ENCODE measurements at regions not wholly inside any gene's neighbourhood (a gene's known extent, or its start where the extent isn't known, plus 50 kb on each side); places are given as distances from the start of the nearest gene placed in this dataset.

- no peak overlapping the region for H3K27ac ChIP-seq (ENCODE audit: low read depth, low read length)
- H3K36me3 ChIP-seq (ENCODE audit: control insufficient read depth in 2 of 3, insufficient read depth in 3 of 3, low read length in 3 of 3) = no peaks in the 10 kb centered on the region
- H3K9me3 ChIP-seq (ENCODE audit: control insufficient read depth in 2 of 3, low read length in 3 of 3) = peaks cover 0 to 8% (median 0%) of the 10 kb centered on the region in 3 experiments
- Mint-ChIP-seq H3K4me1 (no peaks in the 10 kb centered on the region), H3K4me3 (no peak overlapping the region), H3K36me3 (peaks cover 0 to 6% (median 0%) of the 10 kb centered on the region in 5 donors), H3K27me3 (peaks cover 0 to 27% (median 21%) of the 10 kb centered on the region in 5 donors), H3K27ac (no peak overlapping the region), H3K9me3 (peaks cover 4 to 29% (median 8%) of the 10 kb centered on the region in 11 donors)
- H3K4me3 ChIP-seq (ENCODE audit: low read length) = no peak overlapping the region
- H3K27me3 ChIP-seq (ENCODE audit: control insufficient read depth in 2 of 2, insufficient read depth in 2 of 2, low read length in 2 of 2) = peaks cover 0 to 4% of the 10 kb centered on the region in 2 donors
- ChIA-PET POLR2A (no interaction called here), CTCF (no interaction called here)
- no peaks in the 10 kb centered on the region for H3K4me1 ChIP-seq (ENCODE audit: control insufficient read depth in 2 of 2, insufficient read depth in 2 of 2, low read length in 2 of 2)
- intact Hi-C loops (cut with micrococcal nuclease) = no loop called here
- ATAC-seq (no peak), DNase-seq (no peak)
These were observed 78.0 kb upstream of the OXGR1 start for GRCh38 chr13:97072297-97072696.

GRCh38 chr13:97074618-97075017 is 80.3 kb upstream of the OXGR1 start:
- intact Hi-C loops (cut with micrococcal nuclease) = no loop called here
- Mint-ChIP-seq H3K36me3 (peaks cover 0 to 6% (median 0%) of the 10 kb centered on the region in 5 donors), H3K27ac (no peak overlapping the region), H3K9me3 (peaks cover 4 to 29% (median 8%) of the 10 kb centered on the region in 11 donors), H3K27me3 (peaks cover 0 to 22% (median 16%) of the 10 kb centered on the region in 5 donors), H3K4me3 (no peak overlapping the region), H3K4me1 (no peaks in the 10 kb centered on the region)
- H3K9me3 ChIP-seq (ENCODE audit: control insufficient read depth in 2 of 3, low read length in 3 of 3) = peaks cover 0 to 8% (median 0%) of the 10 kb centered on the region in 3 experiments
- DNase-seq = no peak
- ChIA-PET POLR2A (no interaction called here), CTCF (no interaction called here)
- H3K27ac ChIP-seq (ENCODE audit: low read depth, low read length) = no peak overlapping the region
- H3K27me3 ChIP-seq (ENCODE audit: control insufficient read depth in 2 of 2, insufficient read depth in 2 of 2, low read length in 2 of 2) = peaks cover 0 to 4% of the 10 kb centered on the region in 2 donors
- H3K36me3 ChIP-seq (ENCODE audit: control insufficient read depth in 2 of 3, insufficient read depth in 3 of 3, low read length in 3 of 3) = no peaks in the 10 kb centered on the region
- no peak for ATAC-seq
- H3K4me1 ChIP-seq (ENCODE audit: control insufficient read depth in 2 of 2, insufficient read depth in 2 of 2, low read length in 2 of 2) = no peaks in the 10 kb centered on the region
- no peak overlapping the region for H3K4me3 ChIP-seq (ENCODE audit: low read length)

- H3K4me1 ChIP-seq (ENCODE audit: control insufficient read depth in 2 of 2, insufficient read depth in 2 of 2, low read length in 2 of 2) = no peaks in the 10 kb centered on the region
- peaks cover 0 to 8% (median 0%) of the 10 kb centered on the region in 3 experiments for H3K9me3 ChIP-seq (ENCODE audit: control insufficient read depth in 2 of 3, low read length in 3 of 3)
- CTCF ChIA-PET = no interaction called here
- Mint-ChIP-seq H3K27ac (no peak overlapping the region), H3K4me3 (no peak overlapping the region), H3K27me3 (peaks cover 0 to 22% (median 12%) of the 10 kb centered on the region in 5 donors), H3K4me1 (peaks cover 0 to 2% (median 0%) of the 10 kb centered on the region in 7 donors), H3K9me3 (peaks cover 4 to 29% (median 8%) of the 10 kb centered on the region in 11 donors), H3K36me3 (peaks cover 0 to 4% (median 0%) of the 10 kb centered on the region in 5 donors)
- no peak overlapping the region for H3K27ac ChIP-seq (ENCODE audit: low read depth, low read length)
- POLR2A ChIA-PET = no interaction called here
- intact Hi-C loops (cut with micrococcal nuclease) = no loop called here
- H3K27me3 ChIP-seq (ENCODE audit: control insufficient read depth in 2 of 2, insufficient read depth in 2 of 2, low read length in 2 of 2) = peaks cover 0 to 4% of the 10 kb centered on the region in 2 donors
- no peaks in the 10 kb centered on the region for H3K36me3 ChIP-seq (ENCODE audit: control insufficient read depth in 2 of 3, insufficient read depth in 3 of 3, low read length in 3 of 3)
- no peak for DNase-seq
- peak; percentile 34 for ATAC-seq
- H3K4me3 ChIP-seq (ENCODE audit: low read length) = no peak overlapping the region
These were observed 82.6 kb upstream of the OXGR1 start for GRCh38 chr13:97076898-97077297.

DNA sequence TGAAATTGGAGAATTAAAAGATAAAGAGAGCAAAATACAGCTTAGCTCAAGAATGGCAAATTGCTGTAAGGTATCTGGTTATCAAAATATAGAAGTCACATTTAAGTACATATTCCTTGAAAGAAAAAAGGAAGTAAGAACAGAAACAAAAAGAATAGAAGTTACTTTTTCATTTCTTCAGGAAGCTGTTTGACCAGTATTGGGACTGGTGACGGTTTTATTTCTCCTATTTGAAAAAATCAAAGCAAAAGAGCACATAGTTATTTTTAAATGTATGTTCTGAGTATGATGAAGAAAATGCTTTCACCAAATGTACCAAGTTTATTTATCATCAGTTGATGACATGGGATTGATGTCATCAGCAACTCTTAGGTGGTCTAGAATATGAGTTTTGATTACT is 83.1 kb upstream of the OXGR1 start:
- no peak for DNase-seq
- no peaks in the 10 kb centered on the region for H3K36me3 ChIP-seq (ENCODE audit: control insufficient read depth in 2 of 3, insufficient read depth in 3 of 3, low read length in 3 of 3)
- Mint-ChIP-seq H3K36me3 (peaks cover 0 to 4% (median 0%) of the 10 kb centered on the region in 5 donors), H3K4me1 (peaks cover 0 to 2% (median 0%) of the 10 kb centered on the region in 7 donors), H3K9me3 (peaks cover 4 to 29% (median 8%) of the 10 kb centered on the region in 11 donors), H3K27ac (no peak overlapping the region), H3K4me3 (no peak overlapping the region), H3K27me3 (peaks cover 0 to 22% (median 12%) of the 10 kb centered on the region in 5 donors)
- H3K9me3 ChIP-seq (ENCODE audit: control insufficient read depth in 2 of 3, low read length in 3 of 3) = peaks cover 0 to 8% (median 0%) of the 10 kb centered on the region in 3 experiments
- H3K4me1 ChIP-seq (ENCODE audit: control insufficient read depth in 2 of 2, insufficient read depth in 2 of 2, low read length in 2 of 2) = no peaks in the 10 kb centered on the region
- no peak overlapping the region for H3K4me3 ChIP-seq (ENCODE audit: low read length)
- intact Hi-C loops (cut with micrococcal nuclease) = no loop called here
- POLR2A ChIA-PET = no interaction called here
- no peak overlapping the region for H3K27ac ChIP-seq (ENCODE audit: low read depth, low read length)
- CTCF ChIA-PET = no interaction called here
- ATAC-seq = no peak
- peaks cover 0 to 4% of the 10 kb centered on the region in 2 donors for H3K27me3 ChIP-seq (ENCODE audit: control insufficient read depth in 2 of 2, insufficient read depth in 2 of 2, low read length in 2 of 2)

DNA sequence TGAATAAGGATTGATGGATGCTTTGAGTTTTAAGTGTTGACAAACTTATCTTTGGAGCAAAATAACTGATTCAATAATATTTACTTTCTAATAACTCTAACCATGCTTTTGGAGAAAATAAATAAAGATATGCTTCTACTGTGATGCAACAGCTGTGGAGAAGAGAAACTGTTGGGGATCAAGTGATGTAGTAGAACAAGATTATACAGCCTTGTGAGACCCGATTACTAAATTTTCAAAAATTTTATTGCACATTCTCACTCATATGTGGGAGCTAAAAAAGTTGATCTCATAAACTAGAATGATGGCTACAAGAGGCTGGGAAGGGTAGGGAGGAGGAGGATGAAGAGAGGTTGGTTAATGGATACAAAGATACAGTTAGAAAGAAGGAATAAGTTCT is 85.5 kb upstream of the OXGR1 start:
- ATAC-seq (no peak), DNase-seq (no peak)
- Histone ChIP-seq H3K4me3 (ENCODE audit: low read length) (no peak overlapping the region), H3K27ac (ENCODE audit: low read depth, low read length) (no peak overlapping the region), H3K4me1 (ENCODE audit: control insufficient read depth in 2 of 2, insufficient read depth in 2 of 2, low read length in 2 of 2) (no peaks in the 10 kb centered on the region), H3K9me3 (ENCODE audit: control insufficient read depth in 2 of 3, low read length in 3 of 3) (peaks cover 0 to 4% (median 0%) of the 10 kb centered on the region in 3 experiments), H3K27me3 (ENCODE audit: control insufficient read depth in 2 of 2, insufficient read depth in 2 of 2, low read length in 2 of 2) (peaks cover 0 to 6% of the 10 kb centered on the region in 2 donors), H3K36me3 (ENCODE audit: control insufficient read depth in 2 of 3, insufficient read depth in 3 of 3, low read length in 3 of 3) (no peaks in the 10 kb centered on the region)
- H3K36me3 Mint-ChIP-seq = no peaks in the 10 kb centered on the region
- intact Hi-C loops (cut with micrococcal nuclease) = no loop called here
- H3K27me3 Mint-ChIP-seq = peaks cover 0 to 18% (median 10%) of the 10 kb centered on the region in 5 donors
- POLR2A ChIA-PET = no interaction called here
- CTCF ChIA-PET = interaction anchor here (0.6 kb wide), 1 partner anchor 106 kb away, joined by 3 read pairs; no protein-coding TSS in a partner anchor
- H3K4me3 Mint-ChIP-seq = no peak overlapping the region
- peaks cover 0 to 15% (median under 1%) of the 10 kb centered on the region in 11 donors for H3K9me3 Mint-ChIP-seq
- peaks cover 0 to 2% (median 0%) of the 10 kb centered on the region in 7 donors for H3K4me1 Mint-ChIP-seq
- H3K27ac Mint-ChIP-seq = no peak overlapping the region

- ATAC-seq (no peak), DNase-seq (no peak)
- no peak overlapping the region for H3K27ac ChIP-seq (ENCODE audit: low read depth, low read length)
- peaks cover 0 to 14% (median 5%) of the 10 kb centered on the region in 5 donors for H3K27me3 Mint-ChIP-seq
- peaks cover 0 to 6% of the 10 kb centered on the region in 2 donors for H3K27me3 ChIP-seq (ENCODE audit: control insufficient read depth in 2 of 2, insufficient read depth in 2 of 2, low read length in 2 of 2)
- peaks cover 0 to 10% (median 4%) of the 10 kb centered on the region in 11 donors for H3K9me3 Mint-ChIP-seq
- no peaks in the 10 kb centered on the region for H3K4me1 ChIP-seq (ENCODE audit: control insufficient read depth in 2 of 2, insufficient read depth in 2 of 2, low read length in 2 of 2)
- peaks cover 0 to 2% (median 0%) of the 10 kb centered on the region in 7 donors for H3K4me1 Mint-ChIP-seq
- CTCF ChIA-PET = no interaction called here
- peaks cover 0 to 8% (median 0%) of the 10 kb centered on the region in 5 donors for H3K36me3 Mint-ChIP-seq
- no peaks in the 10 kb centered on the region for H3K36me3 ChIP-seq (ENCODE audit: control insufficient read depth in 2 of 3, insufficient read depth in 3 of 3, low read length in 3 of 3)
- POLR2A ChIA-PET = no interaction called here
- H3K4me3 Mint-ChIP-seq = no peak overlapping the region
- intact Hi-C loops (cut with micrococcal nuclease) = no loop called here
- H3K27ac Mint-ChIP-seq = no peak overlapping the region
- H3K4me3 ChIP-seq (ENCODE audit: low read length) = no peak overlapping the region
- H3K9me3 ChIP-seq (ENCODE audit: control insufficient read depth in 2 of 3, low read length in 3 of 3) = no peaks in the 10 kb centered on the region
These were observed 88.4 kb upstream of the OXGR1 start for GRCh38 chr13:97082461-97083207.

All from naive thymus-derived CD4-positive, alpha-beta T cell (primary cell).